ENCODE measurements at regions not wholly inside any gene's neighbourhood (a gene's known extent, or its start where the extent isn't known, plus 50 kb on each side); places are given as distances from the start of the nearest gene placed in this dataset.

- no peak for TF ChIP-seq TAF1 (IDR thresholded peaks at IDR 0.05; ENCODE audit: low read depth)
- no peak for TF ChIP-seq EP300 (IDR thresholded peaks at IDR 0.05; ENCODE audit: borderline replicate concordance)
- TF ChIP-seq ZBTB7A (IDR thresholded peaks at IDR 0.05; ENCODE audit: low read depth): no peak
- TF ChIP-seq REST (IDR thresholded peaks at IDR 0.05; ENCODE audit: low read depth): no peak
- TF ChIP-seq RAD21 (IDR thresholded peaks at IDR 0.05; ENCODE audit: low read depth): no peak
- TF ChIP-seq CEBPB (IDR thresholded peaks at IDR 0.05): no peak
- TF ChIP-seq FOXM1 (IDR thresholded peaks at IDR 0.05; ENCODE audit: borderline replicate concordance, low read depth): no peak
- no peak for TF ChIP-seq MAX (IDR thresholded peaks at IDR 0.05)
- TF ChIP-seq CREB1 (IDR thresholded peaks at IDR 0.05; ENCODE audit: low read depth): no peak
- TF ChIP-seq TCF12 (IDR thresholded peaks at IDR 0.05; ENCODE audit: low read depth): no peak
- TF ChIP-seq TEAD4 (IDR thresholded peaks at IDR 0.05): no peak
- TF ChIP-seq YY1 (IDR thresholded peaks at IDR 0.05; ENCODE audit: low read depth): no peak
- no peak for TF ChIP-seq EGR1 (IDR thresholded peaks at IDR 0.05)
These were observed 304.5 kb upstream of the NECTIN3 start for GRCh38 chr3:110767156-110767555.

Data from Ishikawa (cell line).